Thyroid gland (tissue), 4 donors: ENCODE measurements at regions not wholly inside any gene's neighbourhood (a gene's known extent, or its start where the extent isn't known, plus 50 kb on each side); places are given as distances from the start of the nearest gene placed in this dataset.
A peak's percentile ranks its signal among the peaks of the same experiment; 100 is the strongest.

ENCODE experiments used
- DNase-seq, 2 donors: peaks; one replicate each; pipeline ENCODE4 v3.0.0-alpha.2; 2019
- H3K27ac ChIP-seq, 3 donors: fragments of 200-600 bp; sonication (generic); 1 replicate in 2 of 3; 2 replicates in 1 of 3; pipeline ENCODE4 v1.5.1; 2016 to 2019; ENCODE audit warnings: mild to moderate bottlenecking in 1 of 3, moderate library complexity in 1 of 3
- H3K27me3 ChIP-seq: fragments of 200-600 bp; sonication (generic); one replicate; pipeline ENCODE4 v1.5.1; 2019
- H3K36me3 ChIP-seq, 2 donors: fragments of 200-600 bp; sonication (generic); one replicate each; pipeline ENCODE4 v1.5.1; 2016 to 2019
- H3K4me1 ChIP-seq, 2 donors: fragments of 200-600 bp; sonication (generic); one replicate each; pipeline ENCODE4 v1.5.1; 2017 to 2019
- H3K4me3 ChIP-seq, 3 donors: fragments of 200-600 bp; sonication (generic); replicated peaks in 1 of 3; 1 replicate in 2 of 3; 2 replicates in 1 of 3; pipeline ENCODE4 v1.5.1; 2016; ENCODE audit warnings: mild to moderate bottlenecking in 1 of 3
- H3K9me3 ChIP-seq: fragments of 200-600 bp; sonication (generic); one replicate; pipeline ENCODE4 v1.5.1; 2017
- POLR2A ChIP-seq, 2 donors: fragments of 450-650 bp; IDR thresholded peaks; one replicate each; pipeline ENCODE4 v1.6.1; 2017; ENCODE audit warnings: antibody characterized with exemption in 2 of 2, mild to moderate bottlenecking in 2 of 2, moderate library complexity in 1 of 2
- WGBS, 2 donors: methylation state at CpG; one replicate each; pipeline ENCODE4 v1.1.5; 2017; 5-methylcytosine and 5-hydroxymethylcytosine counted together
- intact Hi-C: fragments of 100-400 bp; cut with DNase I; formaldehyde crosslinking; loops from one replicate; pipeline ENCODE4 v1.15.1; 2023
- TF ChIP-seq, protein P1 (sequence below), 6 experiments: fragments of 200-600 bp in 3 of 6; fragments of 450-650 bp in 3 of 6; sonication (generic) in 3 of 6; IDR thresholded peaks; one replicate each; pipeline ENCODE4 v1.5.1; 2016 to 2019; ENCODE audit warnings: antibody characterized with exemption in 6 of 6, mild to moderate bottlenecking in 2 of 6, inconsistent platforms in 1 of 6, moderate library complexity in 1 of 6

GRCh38 chr12:107619831-107620230 is 65.8 kb upstream of the PWP1 start:
- H3K27ac ChIP-seq = no peak overlapping the region
- 83 to 86% methylated on average over 13 of the region's 13 CpGs for WGBS, 2 donors
- no peaks in the 10 kb centered on the region for H3K9me3 ChIP-seq
- DNase-seq = no peak
- intact Hi-C loops = no loop called here
- TF ChIP-seq, protein P1, sequence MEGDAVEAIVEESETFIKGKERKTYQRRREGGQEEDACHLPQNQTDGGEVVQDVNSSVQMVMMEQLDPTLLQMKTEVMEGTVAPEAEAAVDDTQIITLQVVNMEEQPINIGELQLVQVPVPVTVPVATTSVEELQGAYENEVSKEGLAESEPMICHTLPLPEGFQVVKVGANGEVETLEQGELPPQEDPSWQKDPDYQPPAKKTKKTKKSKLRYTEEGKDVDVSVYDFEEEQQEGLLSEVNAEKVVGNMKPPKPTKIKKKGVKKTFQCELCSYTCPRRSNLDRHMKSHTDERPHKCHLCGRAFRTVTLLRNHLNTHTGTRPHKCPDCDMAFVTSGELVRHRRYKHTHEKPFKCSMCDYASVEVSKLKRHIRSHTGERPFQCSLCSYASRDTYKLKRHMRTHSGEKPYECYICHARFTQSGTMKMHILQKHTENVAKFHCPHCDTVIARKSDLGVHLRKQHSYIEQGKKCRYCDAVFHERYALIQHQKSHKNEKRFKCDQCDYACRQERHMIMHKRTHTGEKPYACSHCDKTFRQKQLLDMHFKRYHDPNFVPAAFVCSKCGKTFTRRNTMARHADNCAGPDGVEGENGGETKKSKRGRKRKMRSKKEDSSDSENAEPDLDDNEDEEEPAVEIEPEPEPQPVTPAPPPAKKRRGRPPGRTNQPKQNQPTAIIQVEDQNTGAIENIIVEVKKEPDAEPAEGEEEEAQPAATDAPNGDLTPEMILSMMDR (IDR thresholded peaks at IDR 0.05) = no peak
- no peak for TF ChIP-seq POLR2A (IDR thresholded peaks at IDR 0.05)
- peaks cover 5 to 7% of the 10 kb centered on the region in 2 donors for H3K36me3 ChIP-seq
- peaks cover 0 to 9% of the 10 kb centered on the region in 2 donors for H3K4me1 ChIP-seq
- no peaks in the 10 kb centered on the region for H3K27me3 ChIP-seq
- no peak overlapping the region for H3K4me3 ChIP-seq

- TF ChIP-seq, protein P1 (IDR thresholded peaks at IDR 0.05) = peak in 5 of 6 experiments; percentile 13 to 58 (median 48)
- TF ChIP-seq POLR2A (IDR thresholded peaks at IDR 0.05) = no peak
- H3K4me3 ChIP-seq = no peak overlapping the region
- no peaks in the 10 kb centered on the region for H3K9me3 ChIP-seq
- 70 to 72% methylated on average over 8 of the region's 8 CpGs for WGBS, 2 donors
- H3K4me1 ChIP-seq = peaks cover 0 to 6% of the 10 kb centered on the region in 2 donors
- DNase-seq = no peak
- intact Hi-C loops = no loop called here
- H3K27ac ChIP-seq = no peak overlapping the region
- peaks cover 5 to 7% of the 10 kb centered on the region in 2 donors for H3K36me3 ChIP-seq
- H3K27me3 ChIP-seq = no peaks in the 10 kb centered on the region
Observed at GRCh38 chr12:107622001-107622400, 63.6 kb upstream of the PWP1 start.

DNA sequence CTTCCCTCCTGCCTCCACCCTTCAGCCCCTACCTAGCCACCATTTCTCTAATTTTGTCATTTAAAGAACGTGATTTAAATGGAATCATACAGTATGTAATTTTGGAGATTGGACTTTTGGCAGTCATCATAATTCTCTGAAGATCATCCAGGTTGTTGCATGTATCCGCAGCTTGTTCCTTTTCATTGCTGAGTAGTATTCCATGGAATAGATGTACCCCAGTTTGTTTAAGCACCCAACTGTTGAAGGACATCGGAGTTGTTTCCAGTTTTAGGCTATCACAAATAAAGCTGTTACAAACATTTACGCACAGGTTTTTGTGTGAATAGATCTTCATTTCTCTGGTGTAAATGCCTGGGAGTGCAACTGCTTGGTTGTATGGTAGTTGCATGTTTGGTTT is 61.1 kb upstream of the PWP1 start:
- Histone ChIP-seq H3K27ac (no peak overlapping the region), H3K4me1 (peaks cover 0 to 2% of the 10 kb centered on the region in 2 donors), H3K27me3 (no peaks in the 10 kb centered on the region), H3K9me3 (no peaks in the 10 kb centered on the region), H3K36me3 (peaks cover 5 to 7% of the 10 kb centered on the region in 2 donors), H3K4me3 (no peak overlapping the region)
- 97 to 99% methylated on average over 4 of the region's 4 CpGs for WGBS, 2 donors
- TF ChIP-seq POLR2A (IDR thresholded peaks at IDR 0.05) = no peak
- TF ChIP-seq, protein P1 (IDR thresholded peaks at IDR 0.05) = no peak
- no peak for DNase-seq
- intact Hi-C loops = no loop called here

- DNase-seq = no peak
- Histone ChIP-seq H3K4me1 (peaks cover 3 to 4% of the 10 kb centered on the region in 2 donors), H3K27me3 (no peaks in the 10 kb centered on the region), H3K36me3 (no peaks in the 10 kb centered on the region), H3K27ac (no peak overlapping the region), H3K9me3 (no peaks in the 10 kb centered on the region), H3K4me3 (no peak overlapping the region)
- intact Hi-C loops = no loop called here
- TF ChIP-seq POLR2A (IDR thresholded peaks at IDR 0.05) = no peak
- TF ChIP-seq, protein P1 (IDR thresholded peaks at IDR 0.05) = no peak
- 74 to 80% methylated on average over 3 of the region's 3 CpGs for WGBS, 2 donors
Observed at GRCh38 chr12:107631715-107632114, 53.9 kb upstream of the PWP1 start.

DNA sequence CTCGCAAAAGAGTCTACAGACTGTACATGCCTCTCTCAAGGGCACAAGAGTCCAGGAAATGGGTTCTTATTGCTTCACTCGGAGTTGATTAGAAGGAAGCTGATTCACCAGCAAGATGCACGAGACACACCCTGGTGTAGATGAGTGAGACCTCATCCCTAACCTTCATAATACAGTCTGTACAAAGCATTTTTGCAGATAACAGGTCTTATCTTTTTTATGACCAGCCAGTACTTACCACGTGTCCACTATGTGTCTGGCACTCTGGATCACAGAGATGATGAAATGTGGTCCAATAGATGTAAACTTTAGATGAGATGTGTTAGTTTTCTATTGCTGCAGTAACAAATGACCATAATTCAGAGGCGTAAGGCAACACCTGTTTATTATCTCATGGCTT is 53.4 kb upstream of the PWP1 start:
- no peaks in the 10 kb centered on the region for H3K27me3 ChIP-seq
- H3K36me3 ChIP-seq = no peaks in the 10 kb centered on the region
- H3K9me3 ChIP-seq = no peaks in the 10 kb centered on the region
- TF ChIP-seq POLR2A (IDR thresholded peaks at IDR 0.05) = no peak
- TF ChIP-seq, protein P1 (IDR thresholded peaks at IDR 0.05) = no peak
- intact Hi-C loops = no loop called here
- H3K27ac ChIP-seq = no peak overlapping the region
- 91 to 96% methylated on average over 5 of the region's 5 CpGs for WGBS, 2 donors
- H3K4me3 ChIP-seq = no peak overlapping the region
- no peak for DNase-seq
- peaks cover 3 to 4% of the 10 kb centered on the region in 2 donors for H3K4me1 ChIP-seq
